ENCODE measurements at regions not wholly inside any gene's neighbourhood (a gene's known extent, or its start where the extent isn't known, plus 50 kb on each side); places are given as distances from the start of the nearest gene placed in this dataset.

DNA sequence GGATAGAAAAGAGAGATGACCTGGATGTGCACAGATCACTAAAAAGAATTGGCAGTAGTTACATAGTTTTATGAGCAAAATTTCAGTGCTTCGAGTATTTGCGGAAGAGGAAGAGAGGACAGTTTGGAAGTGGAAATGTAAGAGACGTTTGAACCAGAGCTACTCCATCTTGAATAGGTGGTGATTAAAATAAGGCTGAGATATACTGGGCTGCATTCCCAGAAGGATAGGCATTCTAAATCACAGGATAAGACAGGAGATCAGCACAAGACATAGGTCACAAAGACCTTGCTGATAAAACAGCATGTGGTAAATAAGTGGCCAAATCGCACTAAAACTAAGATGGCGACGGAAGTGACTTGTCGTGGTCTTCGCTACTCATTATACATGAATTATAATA, 453.3 kb downstream of the COL11A1 start:
- Histone ChIP-seq H3K27ac (no peak overlapping the region), H3K4me1 (no peaks in the 10 kb centered on the region), H3K9me3 (no peaks in the 10 kb centered on the region), H3K27me3 (no peaks in the 10 kb centered on the region), H3K4me3 (no peak overlapping the region), H3K36me3 (no peaks in the 10 kb centered on the region)
- TF ChIP-seq, protein P1, sequence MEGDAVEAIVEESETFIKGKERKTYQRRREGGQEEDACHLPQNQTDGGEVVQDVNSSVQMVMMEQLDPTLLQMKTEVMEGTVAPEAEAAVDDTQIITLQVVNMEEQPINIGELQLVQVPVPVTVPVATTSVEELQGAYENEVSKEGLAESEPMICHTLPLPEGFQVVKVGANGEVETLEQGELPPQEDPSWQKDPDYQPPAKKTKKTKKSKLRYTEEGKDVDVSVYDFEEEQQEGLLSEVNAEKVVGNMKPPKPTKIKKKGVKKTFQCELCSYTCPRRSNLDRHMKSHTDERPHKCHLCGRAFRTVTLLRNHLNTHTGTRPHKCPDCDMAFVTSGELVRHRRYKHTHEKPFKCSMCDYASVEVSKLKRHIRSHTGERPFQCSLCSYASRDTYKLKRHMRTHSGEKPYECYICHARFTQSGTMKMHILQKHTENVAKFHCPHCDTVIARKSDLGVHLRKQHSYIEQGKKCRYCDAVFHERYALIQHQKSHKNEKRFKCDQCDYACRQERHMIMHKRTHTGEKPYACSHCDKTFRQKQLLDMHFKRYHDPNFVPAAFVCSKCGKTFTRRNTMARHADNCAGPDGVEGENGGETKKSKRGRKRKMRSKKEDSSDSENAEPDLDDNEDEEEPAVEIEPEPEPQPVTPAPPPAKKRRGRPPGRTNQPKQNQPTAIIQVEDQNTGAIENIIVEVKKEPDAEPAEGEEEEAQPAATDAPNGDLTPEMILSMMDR (IDR thresholded peaks at IDR 0.05), result no peak
- intact Hi-C loops (cut with DNase I), result no loop called here
- DNase-seq (no peak), ATAC-seq (no peak)

DNA sequence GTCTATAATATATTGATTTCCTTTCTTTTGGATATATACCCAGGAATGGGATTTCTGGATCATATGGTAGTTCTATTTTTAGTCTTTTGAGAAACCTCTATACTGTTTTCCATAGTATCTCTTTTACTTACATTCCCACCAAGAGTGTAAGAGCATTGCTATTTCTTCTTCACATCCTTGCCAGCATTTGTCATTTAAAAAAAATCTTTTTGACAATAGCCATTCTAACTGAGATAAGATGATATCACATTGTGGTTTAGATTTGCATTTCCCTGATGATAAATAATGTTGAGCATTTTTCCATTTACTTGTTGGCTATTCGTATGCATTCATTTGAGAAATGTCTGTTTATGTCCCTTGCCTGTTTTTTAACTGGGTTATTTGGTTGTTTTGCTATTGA, 467.4 kb downstream of the COL11A1 start:
- H3K36me3 ChIP-seq, result no peaks in the 10 kb centered on the region
- ATAC-seq (no peak), DNase-seq (no peak)
- intact Hi-C loops (cut with DNase I), result no loop called here
- H3K4me1 ChIP-seq, result no peaks in the 10 kb centered on the region
- H3K27ac ChIP-seq, result no peak overlapping the region
- H3K27me3 ChIP-seq, result no peaks in the 10 kb centered on the region
- no peaks in the 10 kb centered on the region for H3K9me3 ChIP-seq
- TF ChIP-seq, protein P1 (IDR thresholded peaks at IDR 0.05), result no peak
- no peak overlapping the region for H3K4me3 ChIP-seq

DNA sequence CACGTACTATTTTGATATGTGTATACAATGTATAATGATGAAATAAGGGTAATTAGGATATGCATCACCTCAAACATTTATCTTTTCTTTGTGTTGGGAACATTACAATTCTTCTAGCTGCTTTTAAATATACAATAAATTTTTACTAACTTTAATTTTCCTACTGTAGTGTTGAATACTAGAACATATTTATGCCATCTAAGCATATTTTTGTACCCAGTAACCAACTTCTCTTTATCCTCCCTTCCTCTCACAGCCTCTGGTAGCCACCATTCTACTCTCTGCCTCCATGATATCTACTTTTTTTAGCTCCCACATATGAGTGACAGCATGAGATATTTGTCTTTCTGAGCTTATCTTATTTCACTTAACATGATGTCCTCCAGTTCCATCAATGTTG, 468.0 kb downstream of the COL11A1 start:
- no peak overlapping the region for H3K4me3 ChIP-seq
- H3K27ac ChIP-seq, result no peak overlapping the region
- H3K9me3 ChIP-seq, result no peaks in the 10 kb centered on the region
- DNase-seq (no peak), ATAC-seq (no peak)
- H3K36me3 ChIP-seq, result no peaks in the 10 kb centered on the region
- intact Hi-C loops (cut with DNase I), result no loop called here
- TF ChIP-seq, protein P1 (IDR thresholded peaks at IDR 0.05), result no peak
- no peaks in the 10 kb centered on the region for H3K27me3 ChIP-seq
- H3K4me1 ChIP-seq, result no peaks in the 10 kb centered on the region

DNA sequence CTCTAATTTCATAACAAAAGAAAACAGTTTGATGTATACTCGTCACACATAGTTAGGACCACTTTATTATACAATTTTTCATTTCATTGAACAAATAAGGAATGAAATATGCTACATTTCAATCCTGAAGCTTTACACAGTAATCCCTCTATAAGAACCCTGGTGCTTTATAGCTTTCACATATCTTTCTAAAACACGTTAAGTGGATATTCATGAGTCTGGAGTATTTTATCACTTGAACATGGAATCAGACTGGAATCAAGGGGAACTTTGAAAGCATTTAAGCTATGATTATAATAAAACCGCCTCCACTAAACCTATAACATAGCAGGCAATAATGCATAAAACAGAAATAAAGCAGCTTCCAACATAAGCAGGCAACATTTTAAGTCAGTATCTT, 476.6 kb downstream of the COL11A1 start:
- TF ChIP-seq, protein P1 (IDR thresholded peaks at IDR 0.05), result no peak
- no peak for DNase-seq
- no peaks in the 10 kb centered on the region for H3K36me3 ChIP-seq
- intact Hi-C loops (cut with DNase I), result no loop called here
- H3K4me1 ChIP-seq, result no peaks in the 10 kb centered on the region
- ATAC-seq, result no peak
- no peak overlapping the region for H3K4me3 ChIP-seq
- H3K27me3 ChIP-seq, result no peaks in the 10 kb centered on the region
- no peaks in the 10 kb centered on the region for H3K9me3 ChIP-seq
- no peak overlapping the region for H3K27ac ChIP-seq

- Histone ChIP-seq H3K9me3 (no peaks in the 10 kb centered on the region), H3K27me3 (no peaks in the 10 kb centered on the region), H3K4me3 (no peak overlapping the region), H3K36me3 (no peaks in the 10 kb centered on the region), H3K4me1 (no peaks in the 10 kb centered on the region), H3K27ac (no peak overlapping the region)
- DNase-seq (no peak), ATAC-seq (no peak)
- TF ChIP-seq, protein P1 (IDR thresholded peaks at IDR 0.05), result no peak
- intact Hi-C loops (cut with DNase I), result no loop called here
Measured at GRCh38 chr1:102630041-102630440, 478.3 kb downstream of the COL11A1 start.

DNA sequence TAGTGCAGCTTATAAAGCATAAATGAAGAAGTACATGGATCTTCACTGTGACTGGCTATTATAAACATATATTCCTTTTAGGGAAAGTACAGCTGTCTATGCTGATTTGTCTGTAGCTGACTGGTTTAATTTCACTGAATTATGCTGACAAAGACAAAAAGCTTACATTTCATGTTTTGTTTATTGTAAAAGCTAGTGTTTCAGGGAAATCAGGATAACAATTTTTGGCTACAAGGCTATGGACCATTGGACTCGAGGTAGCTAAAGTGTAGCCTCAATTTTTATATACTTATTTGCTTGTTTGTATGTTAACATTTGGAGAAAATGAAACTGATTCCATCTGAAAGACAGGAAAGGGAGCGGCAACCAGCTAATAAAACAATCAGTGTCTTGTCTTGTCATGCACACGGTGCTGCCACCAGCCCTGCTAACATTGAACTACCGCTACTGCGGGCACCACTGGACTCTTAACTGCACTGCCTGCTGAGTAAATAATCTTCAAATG, 480.2 kb downstream of the COL11A1 start:
- ATAC-seq, result no peak
- no peaks in the 10 kb centered on the region for H3K4me1 ChIP-seq
- H3K27me3 ChIP-seq, result no peaks in the 10 kb centered on the region
- TF ChIP-seq, protein P1 (IDR thresholded peaks at IDR 0.05), result no peak
- intact Hi-C loops (cut with DNase I), result no loop called here
- H3K9me3 ChIP-seq, result no peaks in the 10 kb centered on the region
- no peaks in the 10 kb centered on the region for H3K36me3 ChIP-seq
- no peak overlapping the region for H3K4me3 ChIP-seq
- no peak for DNase-seq
- H3K27ac ChIP-seq, result no peak overlapping the region

All from upper lobe of right lung (tissue), 1 donor.